Mammary epithelial cell (primary cell): ENCODE measurements at regions not wholly inside any gene's neighbourhood (a gene's known extent, or its start where the extent isn't known, plus 50 kb on each side); places are given as distances from the start of the nearest gene placed in this dataset.

Experiments used
- EZH2 ChIP-seq: IDR thresholded peaks from 2 replicates; pipeline ENCODE4 v1.6.1; 2012; ENCODE audit warnings: low read length, inconsistent platforms, borderline replicate concordance
- TF ChIP-seq, protein P1 (sequence below), 2 donors: IDR thresholded peaks in 1 of 2; conservative IDR thresholded peaks in 1 of 2; 2 replicates each; pipeline ENCODE4 v1.5.1; 2011 to 2012; ENCODE audit warnings: inconsistent platforms in 2 of 2, low read length in 2 of 2, mild to moderate bottlenecking in 2 of 2, control low read depth in 1 of 2, low read depth in 1 of 2; ENCODE audit not compliant: insufficient read depth in 1 of 2; ENCODE audit errors: extremely low read depth in 1 of 2

DNA sequence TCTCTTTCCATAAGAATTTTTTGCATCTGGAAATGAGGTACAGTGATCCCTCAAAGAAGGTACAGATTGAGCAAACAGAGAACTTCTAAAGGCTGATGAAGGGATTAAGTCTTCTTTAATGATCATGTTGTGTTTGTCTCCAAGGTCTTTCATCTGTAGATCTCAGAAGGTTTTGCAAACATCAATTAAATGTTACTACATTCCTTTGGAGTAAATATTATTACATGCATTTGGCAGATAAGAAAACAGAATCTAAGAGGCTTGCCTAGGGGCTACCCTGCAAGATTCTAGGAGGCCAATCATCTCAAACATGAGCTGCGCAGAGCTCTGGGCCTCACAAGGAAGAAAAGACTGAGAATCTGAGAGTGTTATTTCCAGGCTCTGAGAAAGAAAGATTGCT, 70.9 kb upstream of the LPP start:
- TF ChIP-seq, protein P1, sequence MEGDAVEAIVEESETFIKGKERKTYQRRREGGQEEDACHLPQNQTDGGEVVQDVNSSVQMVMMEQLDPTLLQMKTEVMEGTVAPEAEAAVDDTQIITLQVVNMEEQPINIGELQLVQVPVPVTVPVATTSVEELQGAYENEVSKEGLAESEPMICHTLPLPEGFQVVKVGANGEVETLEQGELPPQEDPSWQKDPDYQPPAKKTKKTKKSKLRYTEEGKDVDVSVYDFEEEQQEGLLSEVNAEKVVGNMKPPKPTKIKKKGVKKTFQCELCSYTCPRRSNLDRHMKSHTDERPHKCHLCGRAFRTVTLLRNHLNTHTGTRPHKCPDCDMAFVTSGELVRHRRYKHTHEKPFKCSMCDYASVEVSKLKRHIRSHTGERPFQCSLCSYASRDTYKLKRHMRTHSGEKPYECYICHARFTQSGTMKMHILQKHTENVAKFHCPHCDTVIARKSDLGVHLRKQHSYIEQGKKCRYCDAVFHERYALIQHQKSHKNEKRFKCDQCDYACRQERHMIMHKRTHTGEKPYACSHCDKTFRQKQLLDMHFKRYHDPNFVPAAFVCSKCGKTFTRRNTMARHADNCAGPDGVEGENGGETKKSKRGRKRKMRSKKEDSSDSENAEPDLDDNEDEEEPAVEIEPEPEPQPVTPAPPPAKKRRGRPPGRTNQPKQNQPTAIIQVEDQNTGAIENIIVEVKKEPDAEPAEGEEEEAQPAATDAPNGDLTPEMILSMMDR (conservative IDR thresholded peaks at IDR 0.05 in 1 of 2, IDR thresholded peaks at IDR 0.05 in 1 of 2; ENCODE audit: extremely low read depth in 1 of 2, insufficient read depth in 1 of 2, low read depth in 1 of 2, low read length in 2 of 2) = no peak
- TF ChIP-seq EZH2 = no peak
